ENCODE measurements at regions not wholly inside any gene's neighbourhood (a gene's known extent, or its start where the extent isn't known, plus 50 kb on each side); places are given as distances from the start of the nearest gene placed in this dataset.
"Not testable (repeated sequence)": the region's sequence is repeated elsewhere in the genome, so short reads cannot be mapped to it uniquely, and the experiment has no call there.

DNA sequence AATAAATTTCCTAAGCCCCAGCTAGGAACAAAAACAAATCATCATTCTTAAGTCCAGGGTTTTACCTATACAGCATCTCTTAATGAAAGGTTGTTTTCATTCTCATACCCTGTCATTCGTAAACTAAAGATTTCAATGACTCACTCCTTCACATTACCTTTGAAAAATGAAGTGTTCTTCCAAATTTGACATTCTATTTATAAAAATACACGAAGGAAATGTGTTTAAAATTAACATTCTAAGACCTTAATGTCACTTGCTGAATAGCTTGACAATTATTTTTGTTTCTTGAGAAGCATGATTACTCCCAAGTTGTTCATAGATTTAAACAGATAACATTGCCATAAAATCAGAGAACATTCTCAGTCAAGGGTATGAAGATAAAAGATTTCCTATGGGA, 1188.3 kb upstream of the SORCS1 start:
- no peak overlapping the region for H3K4me3 ChIP-seq (ENCODE audit: low read length)
- H3K4me1 ChIP-seq (ENCODE audit: control insufficient read depth, insufficient read depth, low read length): no peaks in the 10 kb centered on the region
- H3K9me3 ChIP-seq (ENCODE audit: control insufficient read depth, low read length): no peaks in the 10 kb centered on the region
- no peaks in the 10 kb centered on the region for H3K36me3 ChIP-seq (ENCODE audit: control insufficient read depth, insufficient read depth, low read length, severe bottlenecking)
- H3K27me3 ChIP-seq (replicated peaks; ENCODE audit: control insufficient read depth, insufficient read depth, low read length): no peaks in the 10 kb centered on the region
- H3K9ac ChIP-seq (ENCODE audit: low read length): no peak overlapping the region
- no peak for DNase-seq (ENCODE audit: low read depth)

DNA sequence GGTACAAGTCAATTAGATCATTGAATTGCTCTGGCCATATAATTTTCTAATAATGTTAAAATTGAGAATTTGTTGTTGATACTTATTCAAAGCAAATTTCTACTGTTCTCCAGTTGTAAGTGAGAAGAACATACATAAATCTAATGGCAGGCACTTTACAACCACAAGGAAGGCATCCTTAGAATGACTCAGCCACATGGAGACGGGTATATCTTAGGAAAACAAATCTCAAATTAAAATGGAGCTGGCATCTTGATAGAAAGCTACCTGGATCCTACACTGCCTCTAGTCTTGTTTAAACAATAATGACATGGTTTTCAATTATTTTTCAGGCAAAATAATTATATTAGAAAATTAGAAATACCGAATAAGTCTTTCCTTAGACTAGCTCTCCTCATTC, 1183.7 kb upstream of the SORCS1 start:
- Histone ChIP-seq H3K9ac (ENCODE audit: low read length) (no peak overlapping the region), H3K4me1 (ENCODE audit: control insufficient read depth, insufficient read depth, low read length) (no peaks in the 10 kb centered on the region), H3K9me3 (ENCODE audit: control insufficient read depth, low read length) (no peaks in the 10 kb centered on the region), H3K36me3 (ENCODE audit: control insufficient read depth, insufficient read depth, low read length, severe bottlenecking) (no peaks in the 10 kb centered on the region), H3K4me3 (ENCODE audit: low read length) (no peak overlapping the region), H3K27me3 (replicated peaks; ENCODE audit: control insufficient read depth, insufficient read depth, low read length) (no peaks in the 10 kb centered on the region)
- DNase-seq (ENCODE audit: low read depth): no peak

GRCh38 chr10:108346066-108346465, 1181.6 kb upstream of the SORCS1 start:
- Histone ChIP-seq H3K9me3 (ENCODE audit: control insufficient read depth, low read length) (no peaks in the 10 kb centered on the region), H3K9ac (ENCODE audit: low read length) (no peak overlapping the region), H3K4me3 (ENCODE audit: low read length) (no peak overlapping the region), H3K36me3 (ENCODE audit: control insufficient read depth, insufficient read depth, low read length, severe bottlenecking) (no peaks in the 10 kb centered on the region), H3K27me3 (replicated peaks; ENCODE audit: control insufficient read depth, insufficient read depth, low read length) (no peaks in the 10 kb centered on the region), H3K4me1 (ENCODE audit: control insufficient read depth, insufficient read depth, low read length) (no peaks in the 10 kb centered on the region)
- no peak for DNase-seq (ENCODE audit: low read depth)

DNA sequence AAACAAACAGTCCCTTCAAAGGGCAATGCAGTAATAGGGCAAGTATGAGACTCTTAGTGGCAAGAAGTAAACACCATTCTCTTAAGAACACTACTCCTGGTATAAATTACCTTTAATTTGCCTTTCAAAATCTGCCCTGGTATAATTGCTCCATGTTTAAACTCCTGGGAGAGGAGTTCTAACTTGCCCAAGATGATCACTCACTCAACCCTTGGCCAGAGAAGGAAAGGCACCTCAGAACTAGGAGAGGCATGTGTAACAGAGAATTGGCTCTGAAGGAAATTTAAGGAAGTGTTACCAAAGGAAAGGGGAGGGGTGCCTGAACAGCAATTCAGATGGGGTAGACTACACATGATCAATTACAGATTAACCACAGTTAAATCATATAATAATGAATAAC, 1173.6 kb upstream of the SORCS1 start:
- peak; percentile 1 for DNase-seq (ENCODE audit: low read depth)
- Histone ChIP-seq H3K9me3 (ENCODE audit: control insufficient read depth, low read length) (no peaks in the 10 kb centered on the region), H3K4me1 (ENCODE audit: control insufficient read depth, insufficient read depth, low read length) (no peaks in the 10 kb centered on the region), H3K9ac (ENCODE audit: low read length) (no peak overlapping the region), H3K4me3 (ENCODE audit: low read length) (no peak overlapping the region), H3K27me3 (replicated peaks; ENCODE audit: control insufficient read depth, insufficient read depth, low read length) (no peaks in the 10 kb centered on the region), H3K36me3 (ENCODE audit: control insufficient read depth, insufficient read depth, low read length, severe bottlenecking) (no peaks in the 10 kb centered on the region)

DNA sequence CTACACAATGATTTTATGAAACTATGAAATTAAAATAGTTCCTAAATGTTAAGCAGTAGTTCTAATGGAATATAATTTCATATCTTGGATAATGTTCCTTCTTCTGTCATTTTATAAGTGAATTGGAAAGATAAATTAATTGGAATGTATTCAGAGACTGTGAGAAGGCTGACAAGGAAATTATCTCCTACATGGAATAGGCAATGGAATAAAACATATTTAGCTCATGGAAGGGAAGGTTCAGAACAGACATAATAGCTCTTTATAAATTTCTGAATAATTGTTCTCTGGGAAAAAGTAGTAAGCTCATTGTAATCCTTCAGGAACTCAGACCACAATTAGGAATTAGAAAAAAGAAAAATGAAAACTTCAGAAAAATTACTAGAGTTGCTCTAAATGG, 1172.3 kb upstream of the SORCS1 start:
- H3K27me3 ChIP-seq (replicated peaks; ENCODE audit: control insufficient read depth, insufficient read depth, low read length): no peaks in the 10 kb centered on the region
- no peaks in the 10 kb centered on the region for H3K9me3 ChIP-seq (ENCODE audit: control insufficient read depth, low read length)
- no peaks in the 10 kb centered on the region for H3K36me3 ChIP-seq (ENCODE audit: control insufficient read depth, insufficient read depth, low read length, severe bottlenecking)
- no peak overlapping the region for H3K4me3 ChIP-seq (ENCODE audit: low read length)
- DNase-seq (ENCODE audit: low read depth): no peak
- no peak overlapping the region for H3K9ac ChIP-seq (ENCODE audit: low read length)
- no peaks in the 10 kb centered on the region for H3K4me1 ChIP-seq (ENCODE audit: control insufficient read depth, insufficient read depth, low read length)

DNA sequence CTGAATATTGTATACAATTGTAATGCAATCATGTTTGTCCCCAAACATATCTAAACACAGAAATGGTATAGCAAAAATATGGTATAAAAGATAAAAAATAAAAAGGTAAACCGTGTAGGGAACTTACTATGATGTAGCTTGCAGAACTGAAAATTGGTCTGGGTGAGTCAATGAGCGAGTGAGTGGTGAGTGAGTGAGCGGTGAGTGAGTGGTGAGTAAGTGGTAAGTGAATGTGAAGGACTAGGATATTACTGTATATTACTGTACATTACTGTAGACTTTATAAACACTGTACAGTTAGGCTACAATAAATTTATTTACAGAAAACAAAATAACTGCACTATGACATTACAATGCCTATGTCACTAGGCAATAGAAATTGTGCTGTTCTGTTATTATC, 1163.2 kb upstream of the SORCS1 start:
- H3K4me1 ChIP-seq (ENCODE audit: control insufficient read depth, insufficient read depth, low read length): no peaks in the 10 kb centered on the region
- no peaks in the 10 kb centered on the region for H3K9me3 ChIP-seq (ENCODE audit: control insufficient read depth, low read length)
- no peak overlapping the region for H3K4me3 ChIP-seq (ENCODE audit: low read length)
- no peaks in the 10 kb centered on the region for H3K27me3 ChIP-seq (replicated peaks; ENCODE audit: control insufficient read depth, insufficient read depth, low read length)
- no peak for DNase-seq (ENCODE audit: low read depth)
- H3K36me3 ChIP-seq (ENCODE audit: control insufficient read depth, insufficient read depth, low read length, severe bottlenecking): no peaks in the 10 kb centered on the region
- H3K9ac ChIP-seq (ENCODE audit: low read length): no peak overlapping the region

DNA sequence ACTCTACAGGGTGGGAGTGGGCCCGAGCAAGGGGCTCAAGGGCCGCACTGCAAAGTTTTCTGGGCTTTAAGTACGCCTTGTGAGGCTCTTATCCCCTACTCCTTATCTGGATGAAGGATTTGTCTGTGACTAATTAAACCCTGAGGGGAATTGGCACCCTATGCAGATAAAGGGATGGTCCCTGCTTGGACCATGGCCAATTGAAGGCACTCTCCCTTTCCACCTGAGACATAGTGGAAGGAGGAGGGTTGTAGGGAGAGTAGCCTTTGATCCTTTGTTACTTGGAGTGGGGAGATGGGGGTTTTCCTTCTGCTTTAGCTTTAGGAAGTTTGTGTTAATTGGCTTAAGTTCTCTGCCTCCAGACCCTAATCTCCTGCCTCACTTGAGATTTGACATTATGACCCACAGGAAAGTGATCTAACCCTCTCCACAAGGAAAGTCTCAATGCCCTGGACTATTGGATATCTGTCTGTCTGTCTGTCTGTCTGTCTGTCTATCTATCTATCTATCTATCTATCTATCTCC, 1158.8 kb upstream of the SORCS1 start:
- Histone ChIP-seq H3K36me3 (ENCODE audit: control insufficient read depth, insufficient read depth, low read length, severe bottlenecking) (no peaks in the 10 kb centered on the region), H3K4me1 (ENCODE audit: control insufficient read depth, insufficient read depth, low read length) (no peaks in the 10 kb centered on the region), H3K9me3 (ENCODE audit: control insufficient read depth, low read length) (no peaks in the 10 kb centered on the region), H3K27me3 (replicated peaks; ENCODE audit: control insufficient read depth, insufficient read depth, low read length) (no peaks in the 10 kb centered on the region), H3K4me3 (ENCODE audit: low read length) (no peak overlapping the region), H3K9ac (ENCODE audit: low read length) (no peak overlapping the region)
- DNase-seq (ENCODE audit: low read depth): no peak

- no peak for DNase-seq (ENCODE audit: low read depth)
- Histone ChIP-seq H3K4me1 (ENCODE audit: control insufficient read depth, insufficient read depth, low read length) (no peaks in the 10 kb centered on the region), H3K36me3 (ENCODE audit: control insufficient read depth, insufficient read depth, low read length, severe bottlenecking) (no peaks in the 10 kb centered on the region), H3K4me3 (ENCODE audit: low read length) (no peak overlapping the region), H3K27me3 (replicated peaks; ENCODE audit: control insufficient read depth, insufficient read depth, low read length) (no peaks in the 10 kb centered on the region), H3K9ac (ENCODE audit: low read length) (no peak overlapping the region), H3K9me3 (ENCODE audit: control insufficient read depth, low read length) (no peaks in the 10 kb centered on the region)
Measured at GRCh38 chr10:108319434-108320222, 1155.1 kb upstream of the SORCS1 start.

DNA sequence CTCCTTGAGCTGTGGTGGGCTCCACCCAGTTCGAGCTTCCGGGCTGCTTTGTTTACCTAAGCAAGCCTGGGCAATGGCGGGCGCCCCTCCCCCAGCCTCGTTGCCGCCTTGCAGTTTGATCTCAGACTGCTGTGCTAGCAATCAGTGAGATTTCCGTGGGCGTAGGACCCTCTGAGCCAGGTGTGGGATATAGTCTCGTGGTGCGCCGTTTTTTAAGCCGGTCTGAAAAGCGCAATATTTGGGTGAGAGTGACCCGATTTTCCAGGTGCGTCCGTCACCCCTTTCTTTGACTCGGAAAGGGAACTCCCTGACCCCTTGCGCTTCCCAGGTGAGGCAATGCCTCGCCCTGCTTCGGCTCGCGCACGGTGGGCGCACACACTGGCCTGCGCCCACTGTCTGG, 1151.1 kb upstream of the SORCS1 start:
- not testable (repeated sequence) for H3K9me3 ChIP-seq (ENCODE audit: control insufficient read depth, low read length); H3K27me3 ChIP-seq (replicated peaks; ENCODE audit: control insufficient read depth, insufficient read depth, low read length); H3K4me3 ChIP-seq (ENCODE audit: low read length); H3K36me3 ChIP-seq (ENCODE audit: control insufficient read depth, insufficient read depth, low read length, severe bottlenecking); H3K4me1 ChIP-seq (ENCODE audit: control insufficient read depth, insufficient read depth, low read length); DNase-seq (ENCODE audit: low read depth); H3K9ac ChIP-seq (ENCODE audit: low read length)

GRCh38 chr10:108307925-108308312, 1143.4 kb upstream of the SORCS1 start:
- Histone ChIP-seq H3K4me1 (ENCODE audit: control insufficient read depth, insufficient read depth, low read length) (peaks cover 5% of the 10 kb centered on the region), H3K9me3 (ENCODE audit: control insufficient read depth, low read length) (no peaks in the 10 kb centered on the region), H3K9ac (ENCODE audit: low read length) (no peak overlapping the region), H3K36me3 (ENCODE audit: control insufficient read depth, insufficient read depth, low read length, severe bottlenecking) (no peaks in the 10 kb centered on the region), H3K27me3 (replicated peaks; ENCODE audit: control insufficient read depth, insufficient read depth, low read length) (no peaks in the 10 kb centered on the region), H3K4me3 (ENCODE audit: low read length) (no peak overlapping the region)
- no peak for DNase-seq (ENCODE audit: low read depth)

DNA sequence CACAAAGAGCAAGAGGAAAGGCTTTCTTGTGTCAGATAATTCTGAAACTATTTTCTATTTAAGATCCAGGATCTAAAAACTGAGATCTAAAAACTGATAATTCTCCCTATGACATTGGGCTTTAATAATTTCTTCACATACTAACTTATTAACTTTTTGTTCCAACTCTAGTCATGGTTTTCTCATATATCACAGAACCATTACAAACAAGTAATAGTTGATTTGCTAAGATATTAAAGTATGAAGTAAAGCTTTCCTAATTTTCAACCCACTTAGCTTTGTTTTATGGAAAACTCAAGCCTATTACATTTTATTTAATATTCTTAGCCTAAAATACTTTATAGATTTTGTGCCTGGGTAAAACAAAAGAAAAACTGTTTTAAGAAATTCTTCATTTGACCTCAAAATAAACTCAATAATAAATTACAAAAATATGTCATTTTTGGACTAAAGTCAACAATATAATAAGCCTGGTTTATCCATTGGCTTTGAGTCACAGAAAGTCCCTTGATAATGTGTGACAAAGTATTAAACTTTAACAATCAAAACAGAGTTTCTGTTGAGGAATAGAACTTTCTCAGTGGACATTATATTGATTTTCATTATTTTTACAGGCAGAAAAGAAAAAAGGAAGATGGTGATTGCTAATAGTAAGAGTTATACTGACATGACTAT, 1142.9 kb upstream of the SORCS1 start:
- no peak overlapping the region for H3K9ac ChIP-seq (ENCODE audit: low read length)
- no peak for DNase-seq (ENCODE audit: low read depth)

More for the DNA sequence above, 1142.9 kb upstream of the SORCS1 start:
- Histone ChIP-seq H3K36me3 (ENCODE audit: control insufficient read depth, insufficient read depth, low read length, severe bottlenecking) (no peaks in the 10 kb centered on the region), H3K9me3 (ENCODE audit: control insufficient read depth, low read length) (no peaks in the 10 kb centered on the region), H3K27me3 (replicated peaks; ENCODE audit: control insufficient read depth, insufficient read depth, low read length) (no peaks in the 10 kb centered on the region), H3K4me1 (ENCODE audit: control insufficient read depth, insufficient read depth, low read length) (peaks cover 5% of the 10 kb centered on the region), H3K4me3 (ENCODE audit: low read length) (no peak overlapping the region)

Measured in adipocyte (in vitro differentiated cells).